NT2/D1 (cell line): ENCODE measurements at regions not wholly inside any gene's neighbourhood (a gene's known extent, or its start where the extent isn't known, plus 50 kb on each side); places are given as distances from the start of the nearest gene placed in this dataset.

Experiments used
- DNase-seq: peaks from one replicate; pipeline ENCODE4 v3.0.0-alpha.2; 2011; ENCODE audit warnings: low read depth, low spot score
- H3K27me3 ChIP-seq: 2 replicates; pipeline ENCODE4 v1.6.0; 2011; ENCODE audit warnings: mild to moderate bottlenecking; ENCODE audit not compliant: insufficient read length, insufficient read depth
- H3K36me3 ChIP-seq: 2 replicates; pipeline ENCODE4 v1.6.1; 2011; ENCODE audit warnings: mild to moderate bottlenecking, low read length, mixed read lengths; ENCODE audit not compliant: insufficient read depth, insufficient read length
- H3K4me1 ChIP-seq: 2 replicates; pipeline ENCODE4 v1.5.1; 2011; ENCODE audit not compliant: insufficient read depth, insufficient read length
- H3K4me3 ChIP-seq: 2 replicates; pipeline ENCODE4 v1.5.1; 2011; ENCODE audit warnings: low read depth; ENCODE audit not compliant: insufficient read length
- H3K9ac ChIP-seq: 2 replicates; pipeline ENCODE4 v1.6.0; 2011; ENCODE audit warnings: low read depth; ENCODE audit not compliant: insufficient read length
- H3K9me3 ChIP-seq: 2 replicates; pipeline ENCODE4 v1.5.1; 2011; ENCODE audit warnings: mild to moderate bottlenecking, low read length; ENCODE audit not compliant: insufficient read depth
- SUZ12 ChIP-seq: IDR thresholded peaks from 2 replicates; pipeline ENCODE4 v1.6.1; 2011; ENCODE audit not compliant: insufficient read length, insufficient read depth; ENCODE audit errors: extremely low read depth
- YY1 ChIP-seq: IDR thresholded peaks from 2 replicates; pipeline ENCODE4 v1.6.1; 2011; ENCODE audit not compliant: insufficient read length, insufficient read depth
- ZNF274 ChIP-seq: IDR thresholded peaks from 2 replicates; pipeline ENCODE4 v1.6.1; 2011; ENCODE audit warnings: mild to moderate bottlenecking, low read depth, low read length

- no peak for TF ChIP-seq YY1
- no peak for TF ChIP-seq SUZ12
- TF ChIP-seq ZNF274: no peak
- Histone ChIP-seq H3K4me3 (no peak overlapping the region), H3K4me1 (no peaks in the 10 kb centered on the region), H3K9ac (no peak overlapping the region), H3K36me3 (no peaks in the 10 kb centered on the region), H3K9me3 (no peaks in the 10 kb centered on the region), H3K27me3 (no peaks in the 10 kb centered on the region)
- no peak for DNase-seq
These were observed 1369.2 kb upstream of the TMEM132C start for GRCh38 chr12:126897778-126898177.

DNA sequence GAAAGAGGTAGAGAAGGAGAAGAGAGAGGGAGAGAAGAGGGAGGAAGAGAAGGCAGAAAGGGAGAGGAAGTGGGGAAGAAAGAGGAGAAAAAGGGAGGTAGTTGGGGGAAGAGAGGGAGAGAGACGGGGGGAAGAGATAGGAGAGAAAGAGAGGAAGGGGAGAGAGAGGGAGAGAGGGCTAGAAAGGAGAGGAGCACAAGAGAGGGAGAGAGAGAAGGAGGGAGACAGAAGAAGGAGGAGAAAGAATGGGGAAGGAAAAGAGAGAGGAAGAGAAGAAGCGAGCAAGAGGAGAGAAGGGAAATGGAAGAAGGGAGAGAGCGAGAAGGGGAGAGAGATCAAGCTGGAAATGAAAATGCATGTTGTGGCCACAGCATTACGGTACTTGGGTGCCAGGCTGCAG, 1368.4 kb upstream of the TMEM132C start:
- TF ChIP-seq ZNF274 (no peak), YY1 (no peak), SUZ12 (no peak)
- no peak for DNase-seq
- no peaks in the 10 kb centered on the region for H3K4me1 ChIP-seq
- no peak overlapping the region for H3K4me3 ChIP-seq
- H3K36me3 ChIP-seq: no peaks in the 10 kb centered on the region
- no peaks in the 10 kb centered on the region for H3K9me3 ChIP-seq
- H3K9ac ChIP-seq: no peak overlapping the region
- no peaks in the 10 kb centered on the region for H3K27me3 ChIP-seq

GRCh38 chr12:126899926-126900792, 1366.8 kb upstream of the TMEM132C start:
- TF ChIP-seq ZNF274: no peak
- TF ChIP-seq YY1: no peak
- TF ChIP-seq SUZ12: no peak
- no peak for DNase-seq
- H3K4me3 ChIP-seq: no peak overlapping the region
- no peaks in the 10 kb centered on the region for H3K36me3 ChIP-seq
- H3K27me3 ChIP-seq: no peaks in the 10 kb centered on the region
- H3K9ac ChIP-seq: no peak overlapping the region
- no peaks in the 10 kb centered on the region for H3K9me3 ChIP-seq
- H3K4me1 ChIP-seq: no peaks in the 10 kb centered on the region

GRCh38 chr12:126903027-126903876, 1363.7 kb upstream of the TMEM132C start:
- no peak overlapping the region for H3K4me3 ChIP-seq
- no peak for DNase-seq
- no peak for TF ChIP-seq ZNF274
- TF ChIP-seq SUZ12: no peak
- TF ChIP-seq YY1: no peak
- H3K36me3 ChIP-seq: no peaks in the 10 kb centered on the region
- no peak overlapping the region for H3K9ac ChIP-seq
- no peaks in the 10 kb centered on the region for H3K9me3 ChIP-seq
- H3K4me1 ChIP-seq: no peaks in the 10 kb centered on the region
- no peaks in the 10 kb centered on the region for H3K27me3 ChIP-seq

GRCh38 chr12:126905752-126906151, 1361.2 kb upstream of the TMEM132C start:
- H3K9me3 ChIP-seq: no peaks in the 10 kb centered on the region
- H3K27me3 ChIP-seq: no peaks in the 10 kb centered on the region
- TF ChIP-seq ZNF274: no peak
- TF ChIP-seq SUZ12: no peak
- TF ChIP-seq YY1: no peak
- no peak overlapping the region for H3K4me3 ChIP-seq
- no peaks in the 10 kb centered on the region for H3K36me3 ChIP-seq
- H3K9ac ChIP-seq: no peak overlapping the region
- DNase-seq: no peak
- H3K4me1 ChIP-seq: no peaks in the 10 kb centered on the region

DNA sequence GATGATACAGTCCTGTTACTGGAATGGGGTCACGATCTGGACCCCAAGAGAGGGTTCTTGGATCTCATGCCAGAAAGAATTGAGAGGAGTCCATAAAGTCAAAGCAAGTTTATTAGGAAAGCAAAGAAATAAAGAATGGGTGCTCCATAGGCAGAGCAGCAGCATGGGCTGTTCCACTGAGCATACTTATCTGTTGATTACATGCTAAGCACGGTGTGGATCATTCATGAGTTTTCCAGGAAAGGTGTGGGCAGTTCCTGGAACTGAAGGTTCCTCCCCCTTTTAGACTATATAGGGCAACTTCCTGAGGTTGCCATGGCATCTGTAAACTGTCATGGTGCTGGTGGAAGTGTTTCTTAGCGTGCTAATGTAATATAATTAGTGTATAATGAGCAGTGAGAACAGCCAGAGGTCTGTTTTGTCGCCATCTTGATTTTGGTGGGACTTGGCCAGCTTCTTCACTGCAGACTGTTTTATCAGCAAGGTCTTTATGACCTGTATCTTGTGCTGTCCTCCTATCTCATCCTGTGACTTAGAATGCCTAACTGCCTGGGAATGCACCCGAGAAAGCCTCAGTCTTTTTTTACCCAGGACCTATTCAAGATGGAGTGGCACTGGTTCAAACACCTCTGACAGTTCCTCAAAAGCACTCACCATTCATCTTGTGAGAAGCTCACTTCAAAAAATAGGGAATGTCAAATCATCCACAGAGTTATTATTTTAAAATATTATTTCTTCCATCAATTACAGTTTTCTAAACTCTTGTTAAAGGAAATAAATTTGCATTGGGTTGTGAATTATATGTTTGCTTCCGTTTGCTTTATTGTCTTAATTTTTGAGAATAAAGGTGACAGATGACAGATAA, 1358.8 kb upstream of the TMEM132C start:
- TF ChIP-seq SUZ12 (no peak), ZNF274 (no peak), YY1 (no peak)
- no peaks in the 10 kb centered on the region for H3K36me3 ChIP-seq
- H3K9me3 ChIP-seq: no peaks in the 10 kb centered on the region
- no peaks in the 10 kb centered on the region for H3K27me3 ChIP-seq
- H3K9ac ChIP-seq: no peak overlapping the region
- DNase-seq: no peak
- no peak overlapping the region for H3K4me3 ChIP-seq
- H3K4me1 ChIP-seq: no peaks in the 10 kb centered on the region

DNA sequence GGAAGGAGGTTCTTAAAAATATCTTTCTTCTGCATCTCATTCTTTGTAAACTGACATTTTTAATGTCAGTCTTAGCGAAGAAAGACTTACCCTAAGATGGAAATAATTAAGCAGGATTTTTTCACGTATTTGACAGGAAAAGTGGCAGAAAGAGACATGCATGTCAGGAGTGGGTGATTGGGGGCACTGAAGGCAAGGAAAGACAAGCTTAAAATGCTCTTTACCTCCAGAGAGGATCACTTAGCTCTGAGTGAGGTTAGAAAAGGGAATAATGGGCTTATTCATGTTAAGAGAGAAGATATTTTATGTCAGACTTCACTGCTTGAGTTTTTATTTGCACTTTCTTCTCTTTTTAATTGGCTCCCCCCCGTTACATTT, 1358.2 kb upstream of the TMEM132C start:
- H3K4me3 ChIP-seq: no peak overlapping the region
- no peak for TF ChIP-seq SUZ12
- no peak for TF ChIP-seq YY1
- TF ChIP-seq ZNF274: no peak
- no peak overlapping the region for H3K9ac ChIP-seq
- DNase-seq: no peak
- no peaks in the 10 kb centered on the region for H3K4me1 ChIP-seq
- H3K36me3 ChIP-seq: no peaks in the 10 kb centered on the region
- H3K9me3 ChIP-seq: no peaks in the 10 kb centered on the region
- no peaks in the 10 kb centered on the region for H3K27me3 ChIP-seq
